ENCODE measurements at regions not wholly inside any gene's neighbourhood (a gene's known extent, or its start where the extent isn't known, plus 50 kb on each side); places are given as distances from the start of the nearest gene placed in this dataset.
"Not testable (repeated sequence)": the region's sequence is repeated elsewhere in the genome, so short reads cannot be mapped to it uniquely, and the experiment has no call there.

- ATAC-seq (no peak), DNase-seq (no peak)
- Mint-ChIP-seq H3K9me3 (ENCODE audit: low read depth) (no peaks in the 10 kb centered on the region), H3K27ac (no peak overlapping the region), H3K4me3 (no peak overlapping the region), H3K36me3 (no peaks in the 10 kb centered on the region), H3K27me3 (peaks cover 17% of the 10 kb centered on the region), H3K4me1 (no peaks in the 10 kb centered on the region)
- CTCF ChIA-PET = no interaction called here
These were observed 172.0 kb downstream of the MTHFS start for GRCh38 chr15:79724804-79725203.

GRCh38 chr15:79728867-79729266, 167.9 kb downstream of the MTHFS start:
- no peaks in the 10 kb centered on the region for H3K4me1 Mint-ChIP-seq
- CTCF ChIA-PET = no interaction called here
- no peaks in the 10 kb centered on the region for H3K36me3 Mint-ChIP-seq

GRCh38 chr15:79736435-79737000, 160.3 kb downstream of the MTHFS start:
- CTCF ChIA-PET = no interaction called here
- no peaks in the 10 kb centered on the region for H3K36me3 Mint-ChIP-seq
- peaks cover 2% of the 10 kb centered on the region for H3K9me3 Mint-ChIP-seq (ENCODE audit: low read depth)
- ATAC-seq = no peak
- H3K4me3 Mint-ChIP-seq = no peak overlapping the region
- no peak overlapping the region for H3K27ac Mint-ChIP-seq
- H3K4me1 Mint-ChIP-seq = no peaks in the 10 kb centered on the region
- no peak for DNase-seq
- H3K27me3 Mint-ChIP-seq = peaks cover 6% of the 10 kb centered on the region

More at GRCh38 chr15:79728867-79729266, 167.9 kb downstream of the MTHFS start:
- Mint-ChIP-seq H3K9me3 (ENCODE audit: low read depth) (no peaks in the 10 kb centered on the region), H3K27me3 (peaks cover 15% of the 10 kb centered on the region), H3K4me3 (no peak overlapping the region), H3K27ac (no peak overlapping the region)
- no peak for ATAC-seq
- DNase-seq = no peak

- no peaks in the 10 kb centered on the region for H3K36me3 Mint-ChIP-seq
- CTCF ChIA-PET = no interaction called here
- H3K4me1 Mint-ChIP-seq = no peaks in the 10 kb centered on the region
- DNase-seq (no peak), ATAC-seq (no peak)
- no peak overlapping the region for H3K27ac Mint-ChIP-seq
- H3K4me3 Mint-ChIP-seq = no peak overlapping the region
- H3K27me3 Mint-ChIP-seq = peaks cover 11% of the 10 kb centered on the region
- peaks cover 2% of the 10 kb centered on the region for H3K9me3 Mint-ChIP-seq (ENCODE audit: low read depth)
These were observed 158.7 kb downstream of the MTHFS start for GRCh38 chr15:79738143-79738542.

- Mint-ChIP-seq H3K27ac (no peak overlapping the region), H3K4me1 (no peaks in the 10 kb centered on the region), H3K27me3 (peaks cover 11% of the 10 kb centered on the region), H3K9me3 (ENCODE audit: low read depth) (peaks cover 2% of the 10 kb centered on the region), H3K36me3 (no peaks in the 10 kb centered on the region), H3K4me3 (no peak overlapping the region)
- no peak for DNase-seq
- no peak for ATAC-seq
- CTCF ChIA-PET = no interaction called here
These were observed 156.3 kb downstream of the MTHFS start for GRCh38 chr15:79740561-79740960.

- CTCF ChIA-PET = no interaction called here
- ATAC-seq = no peak
These were observed 153.8 kb downstream of the MTHFS start for GRCh38 chr15:79743032-79743431.

GRCh38 chr15:79744485-79744884, 152.3 kb downstream of the MTHFS start:
- CTCF ChIA-PET = interaction anchor here (0.7 kb wide), 1 partner anchor 19 kb away, joined by 3 read pairs; no protein-coding TSS in a partner anchor
- H3K36me3 Mint-ChIP-seq; H3K27ac Mint-ChIP-seq; H3K4me1 Mint-ChIP-seq; H3K4me3 Mint-ChIP-seq; ATAC-seq; DNase-seq; H3K27me3 Mint-ChIP-seq; H3K9me3 Mint-ChIP-seq (ENCODE audit: low read depth): not testable (repeated sequence)

More at GRCh38 chr15:79743032-79743431, 153.8 kb downstream of the MTHFS start:
- Mint-ChIP-seq H3K4me1 (no peaks in the 10 kb centered on the region), H3K9me3 (ENCODE audit: low read depth) (peaks cover 2% of the 10 kb centered on the region), H3K36me3 (no peaks in the 10 kb centered on the region), H3K4me3 (no peak overlapping the region), H3K27me3 (peaks cover 8% of the 10 kb centered on the region), H3K27ac (no peak overlapping the region)
- no peak for DNase-seq

- Mint-ChIP-seq H3K36me3 (no peaks in the 10 kb centered on the region), H3K4me3 (no peak overlapping the region), H3K27ac (no peak overlapping the region), H3K9me3 (ENCODE audit: low read depth) (no peaks in the 10 kb centered on the region), H3K27me3 (peaks cover under 1% of the 10 kb centered on the region), H3K4me1 (no peaks in the 10 kb centered on the region)
- CTCF ChIA-PET = no interaction called here
- no peak for ATAC-seq
- DNase-seq = no peak
These were observed 140.4 kb downstream of the MTHFS start for GRCh38 chr15:79756365-79756764.

- DNase-seq = no peak
- Mint-ChIP-seq H3K27me3 (peaks cover 34% of the 10 kb centered on the region), H3K27ac (no peak overlapping the region), H3K4me3 (no peak overlapping the region), H3K4me1 (no peaks in the 10 kb centered on the region), H3K9me3 (ENCODE audit: low read depth) (peaks cover 5% of the 10 kb centered on the region), H3K36me3 (no peaks in the 10 kb centered on the region)
- CTCF ChIA-PET = no interaction called here
- ATAC-seq = no peak
These were observed 131.7 kb downstream of the MTHFS start for GRCh38 chr15:79765081-79765480.

- no peak for ATAC-seq
These were observed 127.7 kb downstream of the MTHFS start for GRCh38 chr15:79769069-79769481.

GRCh38 chr15:79769933-79770759, 126.7 kb downstream of the MTHFS start:
- CTCF ChIA-PET = interaction anchor here (1.1 kb wide), 1 partner anchor 83 kb away, joined by 4 read pairs; no protein-coding TSS in a partner anchor
- no peak for ATAC-seq
- H3K9me3 Mint-ChIP-seq (ENCODE audit: low read depth) = no peaks in the 10 kb centered on the region
- H3K36me3 Mint-ChIP-seq = no peaks in the 10 kb centered on the region
- DNase-seq = no peak
- H3K27ac Mint-ChIP-seq = no peak overlapping the region
- H3K4me3 Mint-ChIP-seq = no peak overlapping the region
- H3K27me3 Mint-ChIP-seq = peaks cover 17% of the 10 kb centered on the region
- H3K4me1 Mint-ChIP-seq = no peaks in the 10 kb centered on the region

More at GRCh38 chr15:79769069-79769481, 127.7 kb downstream of the MTHFS start:
- CTCF ChIA-PET = interaction anchor here (1.4 kb wide), 1 partner anchor 10 kb away, joined by 3 read pairs; no protein-coding TSS in a partner anchor
- Mint-ChIP-seq H3K9me3 (ENCODE audit: low read depth) (no peaks in the 10 kb centered on the region), H3K27ac (no peak overlapping the region), H3K27me3 (peaks cover 28% of the 10 kb centered on the region), H3K4me3 (no peak overlapping the region), H3K4me1 (no peaks in the 10 kb centered on the region), H3K36me3 (no peaks in the 10 kb centered on the region)
- DNase-seq = no peak

GRCh38 chr15:79773128-79773527, 123.7 kb downstream of the MTHFS start:
- no peaks in the 10 kb centered on the region for H3K9me3 Mint-ChIP-seq (ENCODE audit: low read depth)
- no peak for DNase-seq
- no peak for ATAC-seq
- CTCF ChIA-PET = interaction anchor here (1.2 kb wide), 1 partner anchor 80 kb away, joined by 3 read pairs; no protein-coding TSS in a partner anchor
- H3K27ac Mint-ChIP-seq = no peak overlapping the region
- H3K36me3 Mint-ChIP-seq = no peaks in the 10 kb centered on the region
- no peak overlapping the region for H3K4me3 Mint-ChIP-seq
- H3K4me1 Mint-ChIP-seq = peaks cover 3% of the 10 kb centered on the region
- peaks cover 3% of the 10 kb centered on the region for H3K27me3 Mint-ChIP-seq

- Mint-ChIP-seq H3K27me3 (peaks cover 3% of the 10 kb centered on the region), H3K36me3 (no peaks in the 10 kb centered on the region), H3K4me1 (peaks cover 15% of the 10 kb centered on the region), H3K9me3 (ENCODE audit: low read depth) (no peaks in the 10 kb centered on the region), H3K27ac (no peak overlapping the region), H3K4me3 (no peak overlapping the region)
- ATAC-seq (no peak), DNase-seq (no peak)
- CTCF ChIA-PET = no interaction called here
These were observed 121.0 kb downstream of the MTHFS start for GRCh38 chr15:79775821-79776220.

GRCh38 chr15:79777916-79778315, 118.9 kb downstream of the MTHFS start:
- DNase-seq (no peak), ATAC-seq (no peak)
- no peak overlapping the region for H3K4me3 Mint-ChIP-seq
- no peak overlapping the region for H3K27ac Mint-ChIP-seq
- H3K4me1 Mint-ChIP-seq = peaks cover 15% of the 10 kb centered on the region
- peaks cover 17% of the 10 kb centered on the region for H3K27me3 Mint-ChIP-seq
- peaks cover 8% of the 10 kb centered on the region for H3K36me3 Mint-ChIP-seq
- peaks cover 8% of the 10 kb centered on the region for H3K9me3 Mint-ChIP-seq (ENCODE audit: low read depth)
- CTCF ChIA-PET = interaction anchor here (1.3 kb wide), 1 partner anchor 9 kb away, joined by 3 read pairs; no protein-coding TSS in a partner anchor
